Kidney (tissue), 13 donors: ENCODE measurements at regions not wholly inside any gene's neighbourhood (a gene's known extent, or its start where the extent isn't known, plus 50 kb on each side); places are given as distances from the start of the nearest gene placed in this dataset.

Experiments
- DNase-seq, 5 donors: peaks; one replicate each; pipeline ENCODE4 v3.0.0-alpha.2; 2013 to 2020
- FAIRE-seq: peaks from 2 replicates; lab custom pipeline; 2012; peaks lifted over from hg19 to GRCh38; lab: Jason Lieb, UNC
- H3K27ac ChIP-seq, 2 donors: one replicate each; pipeline ENCODE4 v1.7.0; 2013; ENCODE audit warnings: low read depth in 2 of 2, low read length in 2 of 2, inconsistent platforms in 1 of 2
- H3K27me3 ChIP-seq: one replicate; pipeline ENCODE4 v1.7.1; 2013; ENCODE audit warnings: low read length, inconsistent platforms; ENCODE audit not compliant: control insufficient read depth, insufficient read depth
- H3K36me3 ChIP-seq, 3 donors: one replicate each; pipeline versions ENCODE4 v1.7.0 to v1.7.1; 2013; ENCODE audit warnings: low read length in 3 of 3, control low read depth in 1 of 3, inconsistent platforms in 1 of 3; ENCODE audit not compliant: insufficient read depth in 3 of 3, control insufficient read depth in 2 of 3
- H3K4me1 ChIP-seq, 3 donors: one replicate each; pipeline versions ENCODE4 v1.7.0 to v1.7.1; 2013; ENCODE audit warnings: low read length in 3 of 3, inconsistent platforms in 1 of 3, low read depth in 1 of 3; ENCODE audit not compliant: control insufficient read depth in 2 of 3, insufficient read depth in 2 of 3
- H3K4me3 ChIP-seq, 3 donors: one replicate each; pipeline versions ENCODE4 v1.7.0 to v1.8.1; 2013; ENCODE audit warnings: low read length in 3 of 3, control low read depth in 1 of 3, inconsistent platforms in 1 of 3
- H3K9ac ChIP-seq, 3 donors: one replicate each; pipeline versions ENCODE4 v1.7.0 to v1.7.1; 2013; ENCODE audit warnings: low read length in 3 of 3, control low read depth in 1 of 3, inconsistent platforms in 1 of 3
- H3K9me3 ChIP-seq, 3 donors: one replicate each; pipeline versions ENCODE4 v1.7.0 to v1.7.1; 2013; ENCODE audit warnings: low read length in 3 of 3, control low read depth in 1 of 3, inconsistent platforms in 1 of 3; ENCODE audit not compliant: control insufficient read depth in 2 of 3, insufficient read depth in 1 of 3
- intact Hi-C: fragments of 100-400 bp; cut with DNase I; formaldehyde crosslinking; loops from one replicate; pipeline ENCODE4 v1.11.1; 2022
- TF ChIP-seq, protein P1 (sequence below): IDR thresholded peaks from 3 replicates; pipeline ENCODE4 v1.5.1; 2012; ENCODE audit warnings: mild to moderate bottlenecking, moderate library complexity, borderline replicate concordance; ENCODE audit not compliant: insufficient read depth; ENCODE audit errors: extremely low read depth
- donor health status: control.
- donor health status: control.
- donor health status: control.
- donor health status: control.
- donor health status: control.
- donor health status: DM: yes; HTN: yes; CAD: no.
- donor health status: Normal renal cell carcinoma (clear cell type).

GRCh38 chr11:69893631-69894030, 74.4 kb upstream of the FGF3 start:
- H3K9ac ChIP-seq = no peak overlapping the region
- no peak overlapping the region for H3K27ac ChIP-seq
- TF ChIP-seq, protein P1, sequence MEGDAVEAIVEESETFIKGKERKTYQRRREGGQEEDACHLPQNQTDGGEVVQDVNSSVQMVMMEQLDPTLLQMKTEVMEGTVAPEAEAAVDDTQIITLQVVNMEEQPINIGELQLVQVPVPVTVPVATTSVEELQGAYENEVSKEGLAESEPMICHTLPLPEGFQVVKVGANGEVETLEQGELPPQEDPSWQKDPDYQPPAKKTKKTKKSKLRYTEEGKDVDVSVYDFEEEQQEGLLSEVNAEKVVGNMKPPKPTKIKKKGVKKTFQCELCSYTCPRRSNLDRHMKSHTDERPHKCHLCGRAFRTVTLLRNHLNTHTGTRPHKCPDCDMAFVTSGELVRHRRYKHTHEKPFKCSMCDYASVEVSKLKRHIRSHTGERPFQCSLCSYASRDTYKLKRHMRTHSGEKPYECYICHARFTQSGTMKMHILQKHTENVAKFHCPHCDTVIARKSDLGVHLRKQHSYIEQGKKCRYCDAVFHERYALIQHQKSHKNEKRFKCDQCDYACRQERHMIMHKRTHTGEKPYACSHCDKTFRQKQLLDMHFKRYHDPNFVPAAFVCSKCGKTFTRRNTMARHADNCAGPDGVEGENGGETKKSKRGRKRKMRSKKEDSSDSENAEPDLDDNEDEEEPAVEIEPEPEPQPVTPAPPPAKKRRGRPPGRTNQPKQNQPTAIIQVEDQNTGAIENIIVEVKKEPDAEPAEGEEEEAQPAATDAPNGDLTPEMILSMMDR = no peak
- FAIRE-seq (no peak), DNase-seq (peak in 1 of 5 donors; percentile 54)
- peaks cover 0 to 7% (median 0%) of the 10 kb centered on the region in 3 donors for H3K4me1 ChIP-seq
- intact Hi-C loops = no loop called here
- no peaks in the 10 kb centered on the region for H3K27me3 ChIP-seq
- no peaks in the 10 kb centered on the region for H3K36me3 ChIP-seq
- H3K9me3 ChIP-seq = no peaks in the 10 kb centered on the region
- H3K4me3 ChIP-seq = no peak overlapping the region

GRCh38 chr11:69894181-69894611, 75.0 kb upstream of the FGF3 start:
- intact Hi-C loops = no loop called here
- TF ChIP-seq, protein P1 = no peak
- no peak for FAIRE-seq
- Histone ChIP-seq H3K4me1 (peaks cover 0 to 7% (median 0%) of the 10 kb centered on the region in 3 donors), H3K4me3 (no peak overlapping the region), H3K36me3 (no peaks in the 10 kb centered on the region), H3K9ac (no peak overlapping the region), H3K27me3 (no peaks in the 10 kb centered on the region), H3K9me3 (no peaks in the 10 kb centered on the region), H3K27ac (no peak overlapping the region)
- peak in 4 of 5 donors; percentile 50 to 61 (median 54) for DNase-seq

DNA sequence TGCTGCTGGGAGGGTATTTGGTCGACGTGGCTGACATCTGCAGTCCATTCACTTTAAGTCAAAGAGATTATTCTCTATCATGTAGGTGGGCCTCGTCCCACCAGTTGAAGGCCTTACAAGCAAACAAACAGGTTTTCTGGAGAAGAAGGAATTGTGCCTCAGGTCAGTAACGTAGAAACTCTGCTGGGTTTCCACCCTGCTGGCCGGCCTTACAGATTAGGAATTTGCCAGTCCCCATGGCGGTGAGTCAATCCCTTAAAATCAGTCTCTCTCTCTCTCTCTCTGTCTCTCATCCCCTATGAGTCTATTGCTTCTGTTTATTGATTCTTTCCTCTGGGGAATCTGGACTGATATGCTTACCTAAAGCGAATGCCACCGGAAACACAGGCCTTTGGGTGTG, 75.4 kb upstream of the FGF3 start:
- TF ChIP-seq, protein P1 = no peak
- H3K9me3 ChIP-seq = no peaks in the 10 kb centered on the region
- H3K4me1 ChIP-seq = peaks cover 0 to 7% (median 0%) of the 10 kb centered on the region in 3 donors
- no peak overlapping the region for H3K27ac ChIP-seq
- H3K9ac ChIP-seq = no peak overlapping the region
- intact Hi-C loops = no loop called here
- DNase-seq = no peak
- H3K36me3 ChIP-seq = no peaks in the 10 kb centered on the region
- no peaks in the 10 kb centered on the region for H3K27me3 ChIP-seq
- H3K4me3 ChIP-seq = no peak overlapping the region
- FAIRE-seq = no peak

DNA sequence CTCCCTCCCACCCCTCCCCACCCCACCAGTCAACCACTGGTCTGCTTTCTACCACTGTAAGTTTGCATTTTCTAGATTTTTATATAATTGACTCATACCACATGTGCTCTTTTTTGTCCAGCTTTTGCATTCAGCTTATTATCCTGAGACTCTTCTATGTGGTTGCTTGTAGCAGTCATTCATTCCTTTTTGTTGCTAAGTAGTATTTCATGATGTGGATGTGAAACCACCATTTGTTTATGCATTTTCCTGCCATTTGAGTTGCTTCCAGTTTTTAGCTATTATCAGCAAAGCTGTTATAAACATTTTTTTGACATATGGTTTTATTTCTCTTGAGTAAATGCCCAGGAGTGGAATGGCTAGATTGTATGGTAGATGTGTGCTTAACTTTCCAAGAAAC, 77.0 kb upstream of the FGF3 start:
- intact Hi-C loops = no loop called here
- Histone ChIP-seq H3K36me3 (no peaks in the 10 kb centered on the region), H3K9ac (no peak overlapping the region), H3K4me3 (no peak overlapping the region), H3K4me1 (peaks cover 0 to 7% (median 0%) of the 10 kb centered on the region in 3 donors), H3K27ac (no peak overlapping the region), H3K27me3 (no peaks in the 10 kb centered on the region), H3K9me3 (no peaks in the 10 kb centered on the region)
- TF ChIP-seq, protein P1 = no peak
- FAIRE-seq = no peak
- DNase-seq = no peak
